GM12878 (cell line): ENCODE measurements at regions not wholly inside any gene's neighbourhood (a gene's known extent, or its start where the extent isn't known, plus 50 kb on each side); places are given as distances from the start of the nearest gene placed in this dataset.

ENCODE experiments used
- ATAC-seq: fragments of 200-7000 bp; cut with Tn5 transposase; 3 replicates; pipeline ENCODE4 v1.9.1; 2020; ENCODE audit warnings: mild to moderate bottlenecking, moderate library complexity
- BruUV-seq: library from RNA; stranded (reverse); fragments of 400-500 nt; replicated peaks from 2 replicates; lab custom pipeline; 2021; lab: Mats Ljungman, UMichigan
- CTCF ChIA-PET: fragments of 300-600 bp; sonication (Branson Sonifier 250); formaldehyde crosslinking; extraction: SDS; loops from one replicate; lab custom pipeline; 2021; ENCODE audit warnings: inconsistent platforms; lab: Yijun Ruan, JAX
- POLR2A ChIA-PET: fragments of 350-600 bp; formaldehyde crosslinking; extraction: SDS; loops from one replicate; lab custom pipeline; 2021; ENCODE audit warnings: inconsistent platforms; lab: Charles Lee
- RAD21 ChIA-PET: fragments of 300-600 bp; sonication (Branson Sonifier 250); formaldehyde crosslinking; loops from one replicate; lab custom pipeline; 2023; ENCODE audit warnings: antibody characterized with exemption; ENCODE audit not compliant: unreplicated experiment; lab: Charles Lee
- SMC1A ChIA-PET: fragments of 300-600 bp; sonication (Branson Sonifier 250); formaldehyde crosslinking; loops from one replicate; lab custom pipeline; 2023; ENCODE audit not compliant: unreplicated experiment, uncharacterized antibody; lab: Charles Lee
- DNase-seq: peaks from one replicate; pipeline ENCODE4 v3.0.0-alpha.2; 2011; ENCODE audit warnings: low read depth, low spot score
- FAIRE-seq: peaks from 3 replicates; lab custom pipeline; 2011; peaks lifted over from hg19 to GRCh38; lab: Jason Lieb, UNC
- H2AFZ ChIP-seq: 2 replicates; pipeline ENCODE4 v1.6.0; 2011; ENCODE audit warnings: low read depth, low read length, control low read depth; ENCODE audit not compliant: control insufficient read depth
- H3K27ac ChIP-seq: 2 replicates; pipeline ENCODE4 v1.5.1; 2011; ENCODE audit warnings: control low read depth; ENCODE audit not compliant: control insufficient read depth, insufficient read depth
- H3K27me3 ChIP-seq, 2 experiments: replicated peaks in 1 of 2; 2 replicates each; pipeline versions ENCODE4 v1.6.0 to v1.6.1; 2011; ENCODE audit warnings: low read length in 1 of 2; ENCODE audit not compliant: control insufficient read depth in 2 of 2, insufficient read depth in 2 of 2
- H3K36me3 ChIP-seq, 2 experiments: 2 replicates each; pipeline ENCODE4 v1.5.1; 2011; ENCODE audit warnings: low read length in 1 of 2; ENCODE audit not compliant: control insufficient read depth in 2 of 2, insufficient read depth in 2 of 2
- H3K4me1 ChIP-seq: 2 replicates; pipeline ENCODE4 v1.6.1; 2011; ENCODE audit warnings: mild to moderate bottlenecking, low read length, moderate library complexity, mixed read lengths; ENCODE audit not compliant: control insufficient read depth, insufficient read depth
- H3K4me2 ChIP-seq: 2 replicates; pipeline ENCODE4 v1.6.0; 2011; ENCODE audit warnings: control low read depth; ENCODE audit not compliant: control insufficient read depth, insufficient read depth
- H3K4me3 ChIP-seq: fragments of 200-600 bp; sonication (generic); 2 replicates; pipeline ENCODE4 v1.5.1; 2016
- H3K79me2 ChIP-seq: 2 replicates; pipeline ENCODE4 v1.6.0; 2011; ENCODE audit warnings: low read length; ENCODE audit not compliant: control insufficient read depth, insufficient read depth
- H3K9ac ChIP-seq: 2 replicates; pipeline ENCODE4 v1.8.0; 2011; ENCODE audit warnings: low read length, control low read depth, mixed read lengths; ENCODE audit not compliant: control insufficient read depth, insufficient read depth
- H3K9me3 ChIP-seq: replicated peaks from 3 replicates; pipeline ENCODE4 v1.5.1; 2011; ENCODE audit warnings: mild to moderate bottlenecking, low read length; ENCODE audit not compliant: control insufficient read depth, insufficient read depth
- H4K20me1 ChIP-seq: 2 replicates; pipeline ENCODE4 v1.6.0; 2011; ENCODE audit not compliant: control insufficient read depth, insufficient read depth
- IRF4 ChIP-seq: IDR thresholded peaks from 2 replicates; pipeline ENCODE4 v1.6.1; 2011; ENCODE audit warnings: low read depth, low read length
- NBN ChIP-seq: fragments of 450-650 bp; IDR thresholded peaks from 2 replicates; pipeline ENCODE4 v1.6.1; 2016
- NFYA ChIP-seq: IDR thresholded peaks from 2 replicates; pipeline ENCODE4 v1.6.1; 2011; ENCODE audit warnings: low read depth, mild to moderate bottlenecking, low read length, improper control_type of control experiment, borderline replicate concordance
- PKNOX1 ChIP-seq: fragments of 450-650 bp; IDR thresholded peaks from 2 replicates; pipeline ENCODE4 v1.6.1; 2016; ENCODE audit warnings: mild to moderate bottlenecking
- RELB ChIP-seq: fragments of 450-650 bp; IDR thresholded peaks from 2 replicates; pipeline ENCODE4 v1.6.1; 2017; ENCODE audit warnings: low read depth, mild to moderate bottlenecking, moderate library complexity
- SRF ChIP-seq, 2 experiments: IDR thresholded peaks; 2 replicates each; pipeline ENCODE4 v1.6.1; 2011; ENCODE audit warnings: low read depth in 2 of 2, low read length in 2 of 2, mild to moderate bottlenecking in 1 of 2, moderate library complexity in 1 of 2
- TAF1 ChIP-seq: IDR thresholded peaks from 2 replicates; pipeline ENCODE4 v1.6.1; 2011; ENCODE audit warnings: mild to moderate bottlenecking, low read depth, low read length, borderline replicate concordance
- TCF12 ChIP-seq: IDR thresholded peaks from 2 replicates; pipeline ENCODE4 v1.6.1; 2011; ENCODE audit warnings: low read depth, mild to moderate bottlenecking, low read length
- WGBS: methylation state at CpG from one replicate; pipeline ENCODE4 v1.1.6; 2016; ENCODE audit warnings: low lambda C conversion rate; ENCODE audit not compliant: insufficient replicate concordance, insufficient coverage; ENCODE audit errors: missing lambda C conversion rate; 5-methylcytosine and 5-hydroxymethylcytosine counted together
- in situ Hi-C: fragments of 300-500 bp; cut with MboI; formaldehyde crosslinking; loops from 9 replicates; pipeline ENCODE4 v1.14.3; 2018; ENCODE audit warnings: mixed read lengths
- intact Hi-C: fragments of 100-400 bp; cut with micrococcal nuclease; formaldehyde crosslinking; loops from one replicate; pipeline ENCODE4 v1.14.2; 2022; ENCODE audit not compliant: unreplicated experiment
- TF ChIP-seq, protein P1 (sequence below): fragments of 450-650 bp; IDR thresholded peaks from 2 replicates; pipeline ENCODE4 v1.6.1; 2017; ENCODE audit warnings: mild to moderate bottlenecking, low read depth, inconsistent platforms; ENCODE audit not compliant: poor library complexity, severe bottlenecking
- TF ChIP-seq, protein P2 (sequence below): IDR thresholded peaks from 2 replicates; pipeline ENCODE4 v1.6.1; 2011; ENCODE audit warnings: borderline replicate concordance, low read depth, mild to moderate bottlenecking, moderate library complexity, mixed read lengths, low read length; ENCODE audit not compliant: insufficient read depth; ENCODE audit errors: extremely low read length
- TF ChIP-seq, protein P3 (sequence below): IDR thresholded peaks from 2 replicates; pipeline ENCODE4 v1.6.1; 2012; ENCODE audit warnings: low read depth, low read length, improper control_type of control experiment

GRCh38 chr5:162456086-162456485 lies 388.5 kb downstream of the GABRG2 start (continued):
- TF ChIP-seq, protein P1, sequence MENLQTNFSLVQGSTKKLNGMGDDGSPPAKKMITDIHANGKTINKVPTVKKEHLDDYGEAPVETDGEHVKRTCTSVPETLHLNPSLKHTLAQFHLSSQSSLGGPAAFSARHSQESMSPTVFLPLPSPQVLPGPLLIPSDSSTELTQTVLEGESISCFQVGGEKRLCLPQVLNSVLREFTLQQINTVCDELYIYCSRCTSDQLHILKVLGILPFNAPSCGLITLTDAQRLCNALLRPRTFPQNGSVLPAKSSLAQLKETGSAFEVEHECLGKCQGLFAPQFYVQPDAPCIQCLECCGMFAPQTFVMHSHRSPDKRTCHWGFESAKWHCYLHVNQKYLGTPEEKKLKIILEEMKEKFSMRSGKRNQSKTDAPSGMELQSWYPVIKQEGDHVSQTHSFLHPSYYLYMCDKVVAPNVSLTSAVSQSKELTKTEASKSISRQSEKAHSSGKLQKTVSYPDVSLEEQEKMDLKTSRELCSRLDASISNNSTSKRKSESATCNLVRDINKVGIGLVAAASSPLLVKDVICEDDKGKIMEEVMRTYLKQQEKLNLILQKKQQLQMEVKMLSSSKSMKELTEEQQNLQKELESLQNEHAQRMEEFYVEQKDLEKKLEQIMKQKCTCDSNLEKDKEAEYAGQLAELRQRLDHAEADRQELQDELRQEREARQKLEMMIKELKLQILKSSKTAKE: no peak
- TF ChIP-seq, protein P2, sequence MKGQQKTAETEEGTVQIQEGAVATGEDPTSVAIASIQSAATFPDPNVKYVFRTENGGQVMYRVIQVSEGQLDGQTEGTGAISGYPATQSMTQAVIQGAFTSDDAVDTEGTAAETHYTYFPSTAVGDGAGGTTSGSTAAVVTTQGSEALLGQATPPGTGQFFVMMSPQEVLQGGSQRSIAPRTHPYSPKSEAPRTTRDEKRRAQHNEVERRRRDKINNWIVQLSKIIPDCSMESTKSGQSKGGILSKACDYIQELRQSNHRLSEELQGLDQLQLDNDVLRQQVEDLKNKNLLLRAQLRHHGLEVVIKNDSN: no peak
- TF ChIP-seq TAF1 (no peak), TCF12 (no peak), SRF (IDR thresholded peaks at IDR 0.05; ENCODE audit: low read depth in 2 of 2, low read length in 2 of 2) (no peak), IRF4 (no peak), NBN (no peak), PKNOX1 (no peak)
- TF ChIP-seq, protein P3, sequence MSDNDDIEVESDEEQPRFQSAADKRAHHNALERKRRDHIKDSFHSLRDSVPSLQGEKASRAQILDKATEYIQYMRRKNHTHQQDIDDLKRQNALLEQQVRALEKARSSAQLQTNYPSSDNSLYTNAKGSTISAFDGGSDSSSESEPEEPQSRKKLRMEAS: no peak

- BruUV-seq: no TSS peak
- no peak for FAIRE-seq
- TF ChIP-seq NFYA: no peak
- TF ChIP-seq RELB: no peak
These were observed 398.4 kb downstream of the GABRG2 start for GRCh38 chr5:162466011-162466410.

More at GRCh38 chr5:162466011-162466410, 398.4 kb downstream of the GABRG2 start:
- Histone ChIP-seq H4K20me1 (no peaks in the 10 kb centered on the region), H2AFZ (no peak overlapping the region), H3K79me2 (no peaks in the 10 kb centered on the region), H3K27ac (no peak overlapping the region), H3K9ac (no peak overlapping the region), H3K27me3 (no peaks in the 10 kb centered on the region), H3K9me3 (no peaks in the 10 kb centered on the region), H3K36me3 (no peaks in the 10 kb centered on the region), H3K4me2 (no peak overlapping the region), H3K4me1 (no peaks in the 10 kb centered on the region), H3K4me3 (no peak overlapping the region)
- in situ Hi-C loops (no loop called here), intact Hi-C loops (no loop called here)
- POLR2A ChIA-PET: no interaction called here
- WGBS: 6% methylated on average over 1 of the region's 1 CpG
- CTCF ChIA-PET: no interaction called here
- RAD21 ChIA-PET: no interaction called here
- SMC1A ChIA-PET: no interaction called here
- DNase-seq (no peak), ATAC-seq (no peak)
